IPS-15b (cell line): ENCODE measurements at regions not wholly inside any gene's neighbourhood (a gene's known extent, or its start where the extent isn't known, plus 50 kb on each side); places are given as distances from the start of the nearest gene placed in this dataset.

ENCODE experiments used
- H3K27me3 ChIP-seq: one replicate; pipeline ENCODE4 v1.6.1; 2013; ENCODE audit warnings: low read length; ENCODE audit not compliant: control insufficient read depth, insufficient read depth
- H3K36me3 ChIP-seq: one replicate; pipeline ENCODE4 v1.6.1; 2013; ENCODE audit warnings: low read length; ENCODE audit not compliant: control insufficient read depth, insufficient read depth
- H3K4me1 ChIP-seq: one replicate; pipeline ENCODE4 v1.6.1; 2013; ENCODE audit warnings: mild to moderate bottlenecking, low read length; ENCODE audit not compliant: control insufficient read depth, insufficient read depth
- H3K4me3 ChIP-seq: one replicate; pipeline ENCODE4 v1.5.1; 2013; ENCODE audit warnings: low read depth, low read length
- H3K9ac ChIP-seq: one replicate; pipeline ENCODE4 v1.6.1; 2013; ENCODE audit warnings: low read depth, mild to moderate bottlenecking, low read length
- H3K9me3 ChIP-seq: one replicate; pipeline ENCODE4 v1.6.1; 2013; ENCODE audit warnings: mild to moderate bottlenecking, low read length; ENCODE audit not compliant: control insufficient read depth, insufficient read depth

DNA sequence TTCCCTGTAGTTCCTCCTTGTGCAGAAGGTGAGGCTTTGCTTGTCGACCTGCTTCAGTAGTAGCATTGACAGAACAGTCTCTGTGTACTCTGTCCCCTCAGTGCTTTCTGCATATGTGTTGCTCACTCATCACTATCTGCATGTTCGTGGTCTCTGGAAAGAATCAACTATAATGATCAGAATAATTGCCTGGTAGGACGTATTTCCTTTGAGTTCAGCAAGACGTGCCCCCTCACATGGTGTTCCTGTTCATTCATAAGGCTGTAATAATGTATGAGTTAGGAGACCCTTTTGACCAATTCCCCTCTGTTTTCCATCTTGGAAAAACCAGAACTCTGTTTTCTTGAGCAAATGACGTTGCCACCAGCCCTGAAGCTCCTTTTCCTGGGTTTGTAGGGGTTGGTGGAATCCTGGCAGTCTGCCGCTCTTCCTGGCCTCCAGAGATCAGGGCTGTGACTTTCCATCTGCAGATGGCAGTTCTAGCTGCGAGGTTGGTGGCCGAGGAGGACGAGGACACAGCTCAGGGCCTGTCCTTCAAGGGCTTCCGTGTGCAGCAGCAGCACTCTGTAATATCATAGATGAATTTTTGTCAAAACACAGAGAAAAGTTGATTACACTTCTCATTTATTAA, 61.9 kb downstream of the EXOSC2 start:
- Histone ChIP-seq H3K27me3 (no peaks in the 10 kb centered on the region), H3K36me3 (no peaks in the 10 kb centered on the region), H3K9ac (no peak overlapping the region), H3K4me3 (no peak overlapping the region), H3K9me3 (no peaks in the 10 kb centered on the region), H3K4me1 (peaks cover 3% of the 10 kb centered on the region)

DNA sequence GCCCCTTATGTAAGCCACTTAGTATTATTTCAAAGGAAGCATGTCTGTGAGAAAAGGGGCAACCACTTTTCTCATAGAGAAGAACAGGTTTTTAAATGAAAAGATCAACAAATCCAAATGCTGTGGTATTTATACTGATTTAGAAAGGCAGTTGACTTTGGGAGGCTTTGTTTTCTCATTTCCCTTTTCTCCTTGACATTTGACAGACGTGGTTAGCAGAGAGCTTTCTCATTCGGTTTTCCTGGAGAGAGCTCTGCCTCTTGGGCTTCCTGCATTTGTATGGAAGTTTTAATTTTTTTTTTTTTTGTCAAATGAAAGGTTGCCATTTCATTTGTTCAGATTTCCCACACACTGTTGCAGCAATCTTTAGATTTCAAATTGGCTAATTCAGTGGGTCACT, 62.5 kb downstream of the EXOSC2 start:
- no peak overlapping the region for H3K9ac ChIP-seq
- no peak overlapping the region for H3K4me3 ChIP-seq
- H3K4me1 ChIP-seq: peaks cover 3% of the 10 kb centered on the region
- H3K36me3 ChIP-seq: no peaks in the 10 kb centered on the region
- H3K27me3 ChIP-seq: no peaks in the 10 kb centered on the region
- H3K9me3 ChIP-seq: no peaks in the 10 kb centered on the region

GRCh38 chr9:130756455-130757152, 63.0 kb downstream of the EXOSC2 start:
- H3K4me1 ChIP-seq: peaks cover 3% of the 10 kb centered on the region
- no peak overlapping the region for H3K4me3 ChIP-seq
- no peaks in the 10 kb centered on the region for H3K36me3 ChIP-seq
- no peaks in the 10 kb centered on the region for H3K9me3 ChIP-seq
- no peaks in the 10 kb centered on the region for H3K27me3 ChIP-seq
- no peak overlapping the region for H3K9ac ChIP-seq

- Histone ChIP-seq H3K36me3 (no peaks in the 10 kb centered on the region), H3K9ac (no peak overlapping the region), H3K4me3 (no peak overlapping the region), H3K27me3 (no peaks in the 10 kb centered on the region), H3K4me1 (peaks cover 7% of the 10 kb centered on the region), H3K9me3 (no peaks in the 10 kb centered on the region)
Observed at GRCh38 chr9:130759738-130760137, 66.2 kb downstream of the EXOSC2 start.

- Histone ChIP-seq H3K9me3 (no peaks in the 10 kb centered on the region), H3K4me1 (peaks cover 14% of the 10 kb centered on the region), H3K9ac (no peak overlapping the region), H3K27me3 (no peaks in the 10 kb centered on the region), H3K36me3 (no peaks in the 10 kb centered on the region), H3K4me3 (no peak overlapping the region)
Observed at GRCh38 chr9:130763331-130764171, 70.0 kb downstream of the EXOSC2 start.

GRCh38 chr9:130765137-130766020, 69.7 kb upstream of the ABL1 start:
- no peaks in the 10 kb centered on the region for H3K27me3 ChIP-seq
- peaks cover 15% of the 10 kb centered on the region for H3K4me1 ChIP-seq
- H3K9ac ChIP-seq: no peak overlapping the region
- no peaks in the 10 kb centered on the region for H3K36me3 ChIP-seq
- no peaks in the 10 kb centered on the region for H3K9me3 ChIP-seq
- no peak overlapping the region for H3K4me3 ChIP-seq

GRCh38 chr9:130766021-130766926, 68.8 kb upstream of the ABL1 start:
- Histone ChIP-seq H3K4me3 (no peak overlapping the region), H3K4me1 (peaks cover 15% of the 10 kb centered on the region), H3K9me3 (no peaks in the 10 kb centered on the region), H3K27me3 (no peaks in the 10 kb centered on the region), H3K36me3 (no peaks in the 10 kb centered on the region), H3K9ac (peak overlapping the region; percentile 6)

GRCh38 chr9:130766927-130767307, 68.1 kb upstream of the ABL1 start:
- no peaks in the 10 kb centered on the region for H3K36me3 ChIP-seq
- peaks cover 15% of the 10 kb centered on the region for H3K4me1 ChIP-seq
- no peaks in the 10 kb centered on the region for H3K9me3 ChIP-seq
- no peak overlapping the region for H3K4me3 ChIP-seq
- H3K9ac ChIP-seq: peak overlapping the region; percentile 6
- no peaks in the 10 kb centered on the region for H3K27me3 ChIP-seq

DNA sequence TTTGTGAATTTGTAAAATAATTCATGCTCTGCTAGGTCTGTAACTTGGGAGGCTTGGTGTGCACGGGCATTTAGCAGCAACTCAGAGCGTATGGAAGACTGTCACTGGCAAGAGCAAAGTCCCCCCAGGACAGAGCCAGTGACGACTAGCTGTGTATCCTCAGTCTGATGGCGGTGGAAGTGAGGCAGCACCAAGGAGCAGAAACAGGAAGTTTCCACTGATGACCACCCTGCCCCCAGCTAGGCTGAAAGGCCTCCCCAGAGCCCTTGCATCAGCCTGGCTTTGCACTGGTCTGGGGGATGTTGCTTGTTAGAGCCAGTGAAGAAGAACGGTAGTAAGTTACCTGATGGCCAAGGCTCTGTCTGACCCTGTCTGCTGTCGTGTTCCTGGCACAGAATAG, 66.8 kb upstream of the ABL1 start:
- Histone ChIP-seq H3K4me3 (no peak overlapping the region), H3K36me3 (no peaks in the 10 kb centered on the region), H3K9me3 (no peaks in the 10 kb centered on the region), H3K4me1 (peaks cover 15% of the 10 kb centered on the region), H3K27me3 (no peaks in the 10 kb centered on the region), H3K9ac (no peak overlapping the region)

DNA sequence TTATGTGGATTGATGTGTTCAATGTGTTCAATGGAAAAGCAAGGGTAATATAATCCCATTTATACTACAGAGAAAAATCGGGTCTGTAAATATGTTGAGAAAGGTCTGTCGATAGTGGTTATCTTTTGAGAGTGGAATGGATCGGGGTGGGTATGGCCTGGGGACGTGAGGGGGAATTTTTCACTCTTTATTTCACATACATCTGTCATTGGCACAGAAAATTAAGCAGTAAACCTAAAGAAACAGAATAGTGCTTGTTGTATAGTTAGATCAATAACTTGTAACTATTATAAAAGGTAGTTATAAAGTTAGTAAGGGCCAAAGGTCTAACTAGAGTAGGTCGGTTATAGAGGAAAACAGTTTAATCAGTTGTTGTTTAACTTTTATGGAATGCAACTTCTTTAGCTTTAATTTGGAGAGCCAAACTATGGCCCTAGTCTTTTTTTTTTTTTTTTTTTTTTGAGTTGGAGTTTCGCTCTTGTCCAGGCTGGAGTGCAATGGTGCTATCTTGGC, 66.1 kb upstream of the ABL1 start:
- H3K9ac ChIP-seq: no peak overlapping the region
- H3K36me3 ChIP-seq: no peaks in the 10 kb centered on the region
- H3K9me3 ChIP-seq: no peaks in the 10 kb centered on the region
- H3K4me1 ChIP-seq: peaks cover 11% of the 10 kb centered on the region
- H3K4me3 ChIP-seq: no peak overlapping the region
- H3K27me3 ChIP-seq: no peaks in the 10 kb centered on the region
